ENCODE measurements at regions not wholly inside any gene's neighbourhood (a gene's known extent, or its start where the extent isn't known, plus 50 kb on each side); places are given as distances from the start of the nearest gene placed in this dataset.

- no peak for TF ChIP-seq CTCF (conservative IDR thresholded peaks at IDR 0.05; ENCODE audit: low read length)
- TF ChIP-seq EZH2phosphoT487 (IDR thresholded peaks at IDR 0.05; ENCODE audit: borderline replicate concordance) = no peak
Measured at GRCh38 chr9:118423721-118424120, 719.5 kb downstream of the TLR4 start.
